DND-41 (cell line): ENCODE measurements at regions not wholly inside any gene's neighbourhood (a gene's known extent, or its start where the extent isn't known, plus 50 kb on each side); places are given as distances from the start of the nearest gene placed in this dataset.

Experiments used
- CTCF ChIP-seq: IDR thresholded peaks from 2 replicates; pipeline ENCODE4 v1.5.1; 2012; ENCODE audit warnings: borderline replicate concordance, low read length, moderate library complexity, mild to moderate bottlenecking; ENCODE audit not compliant: poor library complexity, severe bottlenecking; ENCODE audit errors: extremely low read depth
- EZH2 ChIP-seq: IDR thresholded peaks from 3 replicates; pipeline ENCODE4 v1.6.1; 2012; ENCODE audit warnings: borderline replicate concordance, low read depth, mild to moderate bottlenecking, moderate library complexity, low read length, inconsistent platforms; ENCODE audit not compliant: severe bottlenecking

- TF ChIP-seq CTCF (no peak), EZH2 (no peak)
Measured at GRCh38 chr18:61006687-61007224, 326.5 kb upstream of the CDH20 start.
